Trophoblast cell (in vitro differentiated cells and primary cell): ENCODE measurements at regions not wholly inside any gene's neighbourhood (a gene's known extent, or its start where the extent isn't known, plus 50 kb on each side); places are given as distances from the start of the nearest gene placed in this dataset.

Source experiments
- DNase-seq, 2 donors: peaks; one replicate each; pipeline ENCODE4 v3.0.0-alpha.2; 2016
- H2AFZ ChIP-seq: 2 replicates; pipeline ENCODE4 v1.6.1; 2013; ENCODE audit warnings: low read length, moderate library complexity, mild to moderate bottlenecking; ENCODE audit not compliant: insufficient read depth, poor library complexity
- H2AK5ac ChIP-seq: 2 replicates; pipeline ENCODE4 v1.6.1; 2013; ENCODE audit warnings: mild to moderate bottlenecking, low read length
- H2BK120ac ChIP-seq: 2 replicates; pipeline ENCODE4 v1.6.1; 2013; ENCODE audit warnings: low read length, mild to moderate bottlenecking, moderate library complexity; ENCODE audit not compliant: insufficient read depth, poor library complexity
- H2BK12ac ChIP-seq: 2 replicates; pipeline ENCODE4 v1.6.1; 2013; ENCODE audit warnings: mild to moderate bottlenecking, low read length, moderate library complexity
- H2BK5ac ChIP-seq: 2 replicates; pipeline ENCODE4 v1.6.1; 2013; ENCODE audit warnings: low read length, low read depth, moderate library complexity, mild to moderate bottlenecking; ENCODE audit not compliant: poor library complexity
- H3K14ac ChIP-seq: 2 replicates; pipeline ENCODE4 v1.6.1; 2013; ENCODE audit warnings: mild to moderate bottlenecking, low read length
- H3K18ac ChIP-seq: 2 replicates; pipeline ENCODE4 v1.6.1; 2013; ENCODE audit warnings: mild to moderate bottlenecking, low read length
- H3K23ac ChIP-seq: 2 replicates; pipeline ENCODE4 v1.6.1; 2013; ENCODE audit warnings: low read length
- H3K27ac ChIP-seq: 2 replicates; pipeline ENCODE4 v1.5.1; 2013; ENCODE audit warnings: low read depth, mild to moderate bottlenecking, inconsistent platforms, low read length, moderate library complexity
- H3K27me3 ChIP-seq: 2 replicates; pipeline ENCODE4 v1.6.1; 2013; ENCODE audit warnings: inconsistent platforms, mild to moderate bottlenecking, low read length, moderate library complexity; ENCODE audit not compliant: insufficient read depth
- H3K36me3 ChIP-seq, 2 experiments: 1 replicate in 1 of 2; 2 replicates in 1 of 2; pipeline ENCODE4 v1.6.1; 2013; ENCODE audit warnings: low read length in 2 of 2, mild to moderate bottlenecking in 2 of 2, moderate library complexity in 1 of 2; ENCODE audit not compliant: insufficient read depth in 2 of 2, control insufficient read depth in 1 of 2
- H3K4ac ChIP-seq: 2 replicates; pipeline ENCODE4 v1.6.1; 2013; ENCODE audit warnings: low read depth, mild to moderate bottlenecking, low read length, moderate library complexity
- H3K4me1 ChIP-seq, 2 experiments: 1 replicate in 1 of 2; 2 replicates in 1 of 2; pipeline ENCODE4 v1.6.1; 2013; ENCODE audit warnings: low read length in 2 of 2, mild to moderate bottlenecking in 2 of 2, moderate library complexity in 1 of 2; ENCODE audit not compliant: insufficient read depth in 2 of 2, control insufficient read depth in 1 of 2
- H3K4me2 ChIP-seq: 2 replicates; pipeline ENCODE4 v1.6.1; 2013; ENCODE audit warnings: inconsistent platforms, mild to moderate bottlenecking, low read length, moderate library complexity
- H3K4me3 ChIP-seq: 2 replicates; pipeline ENCODE4 v1.5.1; 2013; ENCODE audit warnings: mild to moderate bottlenecking, low read depth, low read length, inconsistent platforms
- H3K79me1 ChIP-seq: one replicate; pipeline ENCODE4 v1.6.1; 2013; ENCODE audit warnings: low read length
- H3K79me2 ChIP-seq: 2 replicates; pipeline ENCODE4 v1.6.1; 2013; ENCODE audit warnings: low read length, mild to moderate bottlenecking; ENCODE audit not compliant: control insufficient read depth, insufficient read depth, poor library complexity
- H3K9ac ChIP-seq: 2 replicates; pipeline ENCODE4 v1.6.1; 2013; ENCODE audit warnings: mild to moderate bottlenecking, low read length
- H3K9me3 ChIP-seq: 2 replicates; pipeline ENCODE4 v1.6.1; 2013; ENCODE audit warnings: low read depth, mild to moderate bottlenecking, control low read depth, inconsistent platforms, low read length; ENCODE audit not compliant: insufficient read depth
- H4K12ac ChIP-seq: 2 replicates; pipeline ENCODE4 v1.6.1; 2013; ENCODE audit warnings: low read depth, mild to moderate bottlenecking, low read length, moderate library complexity
- H4K8ac ChIP-seq: 2 replicates; pipeline ENCODE4 v1.6.1; 2013; ENCODE audit warnings: low read depth, mild to moderate bottlenecking, low read length, moderate library complexity
- H4K91ac ChIP-seq: one replicate; pipeline ENCODE4 v1.6.1; 2013; ENCODE audit warnings: low read depth, mild to moderate bottlenecking, low read length, moderate library complexity
- WGBS: extraction: QIAGEN DNeasy Blood & Tissue Kit; methylation state at CpG from one replicate; pipeline ENCODE4 v1.1.7; 2013; ENCODE audit warnings: missing lambda C conversion rate; ENCODE audit not compliant: insufficient read length, insufficient coverage; ENCODE audit errors: extremely low coverage; 5-methylcytosine and 5-hydroxymethylcytosine counted together

GRCh38 chr5:2936413-2936812, 184.9 kb upstream of the IRX2 start:
- Histone ChIP-seq H2BK120ac (no peak overlapping the region), H3K36me3 (no peaks in the 10 kb centered on the region), H3K79me2 (no peaks in the 10 kb centered on the region), H2AFZ (no peak overlapping the region), H4K8ac (no peak overlapping the region), H4K12ac (no peak overlapping the region), H3K4ac (no peak overlapping the region), H2AK5ac (no peak overlapping the region), H3K79me1 (no peaks in the 10 kb centered on the region), H3K9me3 (no peaks in the 10 kb centered on the region), H3K23ac (no peak overlapping the region), H3K14ac (no peak overlapping the region), H3K4me2 (no peak overlapping the region), H3K27me3 (no peaks in the 10 kb centered on the region), H3K27ac (no peak overlapping the region), H2BK12ac (no peak overlapping the region), H2BK5ac (no peak overlapping the region), H3K18ac (no peak overlapping the region), H3K4me3 (no peak overlapping the region), H3K4me1 (no peaks in the 10 kb centered on the region), H4K91ac (no peak overlapping the region), H3K9ac (no peak overlapping the region)
- no peak for DNase-seq
- no CpG with 5 or more reads among the region's 4 CpGs for WGBS

GRCh38 chr5:2929779-2930178, 178.3 kb upstream of the IRX2 start:
- Histone ChIP-seq H2BK120ac (no peak overlapping the region), H3K18ac (no peak overlapping the region), H3K23ac (no peak overlapping the region), H2BK12ac (no peak overlapping the region), H2AFZ (no peak overlapping the region), H3K9ac (no peak overlapping the region), H4K12ac (no peak overlapping the region), H3K79me2 (no peaks in the 10 kb centered on the region), H3K79me1 (no peaks in the 10 kb centered on the region), H2BK5ac (no peak overlapping the region), H3K4me3 (peak overlapping the region; percentile 27), H2AK5ac (no peak overlapping the region), H3K4me1 (no peaks in the 10 kb centered on the region), H3K27ac (no peak overlapping the region), H3K27me3 (no peaks in the 10 kb centered on the region), H3K4ac (no peak overlapping the region), H3K9me3 (no peaks in the 10 kb centered on the region), H4K91ac (no peak overlapping the region), H3K14ac (no peak overlapping the region), H3K36me3 (no peaks in the 10 kb centered on the region), H3K4me2 (no peak overlapping the region), H4K8ac (no peak overlapping the region)
- no CpG with 5 or more reads among the region's 10 CpGs for WGBS
- DNase-seq, result no peak

- H3K36me3 ChIP-seq, result no peaks in the 10 kb centered on the region
- H3K14ac ChIP-seq, result no peak overlapping the region
- no peak overlapping the region for H3K23ac ChIP-seq
- H3K18ac ChIP-seq, result no peak overlapping the region
- H4K8ac ChIP-seq, result no peak overlapping the region
- no peak for DNase-seq
- no peaks in the 10 kb centered on the region for H3K79me2 ChIP-seq
- H2BK12ac ChIP-seq, result no peak overlapping the region
- H2BK120ac ChIP-seq, result no peak overlapping the region
- no peak overlapping the region for H3K4me3 ChIP-seq
- H3K9ac ChIP-seq, result no peak overlapping the region
- no peak overlapping the region for H2AFZ ChIP-seq
- no peaks in the 10 kb centered on the region for H3K27me3 ChIP-seq
- no peak overlapping the region for H4K12ac ChIP-seq
- H3K79me1 ChIP-seq, result no peaks in the 10 kb centered on the region
- no peak overlapping the region for H2AK5ac ChIP-seq
- no CpG with 5 or more reads among the region's 9 CpGs for WGBS
- no peak overlapping the region for H2BK5ac ChIP-seq
- no peak overlapping the region for H3K4ac ChIP-seq
- no peaks in the 10 kb centered on the region for H3K4me1 ChIP-seq
- H3K4me2 ChIP-seq, result no peak overlapping the region
- peaks cover 17% of the 10 kb centered on the region for H3K9me3 ChIP-seq
- no peak overlapping the region for H3K27ac ChIP-seq
- no peak overlapping the region for H4K91ac ChIP-seq
Measured at GRCh38 chr5:2921651-2922050, 170.2 kb upstream of the IRX2 start.

GRCh38 chr5:2921176-2921575, 169.7 kb upstream of the IRX2 start:
- Histone ChIP-seq H4K91ac (no peak overlapping the region), H3K36me3 (no peaks in the 10 kb centered on the region), H3K23ac (no peak overlapping the region), H3K4me3 (no peak overlapping the region), H2BK120ac (no peak overlapping the region), H3K4me2 (no peak overlapping the region), H2AFZ (no peak overlapping the region), H3K27ac (no peak overlapping the region), H3K79me1 (no peaks in the 10 kb centered on the region), H3K18ac (no peak overlapping the region), H3K27me3 (no peaks in the 10 kb centered on the region), H2BK5ac (no peak overlapping the region), H3K4ac (no peak overlapping the region), H2AK5ac (no peak overlapping the region), H3K4me1 (no peaks in the 10 kb centered on the region), H3K9me3 (peaks cover 17% of the 10 kb centered on the region), H4K12ac (no peak overlapping the region), H3K79me2 (no peaks in the 10 kb centered on the region), H4K8ac (no peak overlapping the region), H2BK12ac (no peak overlapping the region), H3K9ac (no peak overlapping the region), H3K14ac (no peak overlapping the region)
- WGBS, result no CpG with 5 or more reads among the region's 5 CpGs
- no peak for DNase-seq
